Liver (tissue), 7 donors: ENCODE measurements at regions not wholly inside any gene's neighbourhood (a gene's known extent, or its start where the extent isn't known, plus 50 kb on each side); places are given as distances from the start of the nearest gene placed in this dataset.

ENCODE experiments used
- DNase-seq: peaks from one replicate; pipeline ENCODE4 v3.0.0-alpha.2; 2017; ENCODE audit warnings: low spot score
- H3K27ac ChIP-seq, 2 donors: one replicate each; pipeline ENCODE4 v1.7.0; 2013; ENCODE audit warnings: inconsistent platforms in 2 of 2, low read length in 2 of 2, control low read depth in 1 of 2, low read depth in 1 of 2, mild to moderate bottlenecking in 1 of 2
- H3K27me3 ChIP-seq, 4 donors: one replicate each; pipeline versions ENCODE4 v1.6.1 to v1.7.0; 2013; ENCODE audit warnings: low read length in 3 of 4, inconsistent platforms in 1 of 4, mild to moderate bottlenecking in 1 of 4, moderate library complexity in 1 of 4; ENCODE audit not compliant: control insufficient read depth in 4 of 4, insufficient read depth in 4 of 4
- H3K36me3 ChIP-seq, 4 donors: one replicate each; pipeline versions ENCODE4 v1.6.1 to v1.7.0; 2013; ENCODE audit warnings: low read length in 3 of 4, mild to moderate bottlenecking in 3 of 4, low read depth in 1 of 4, moderate library complexity in 1 of 4; ENCODE audit not compliant: control insufficient read depth in 4 of 4, insufficient read depth in 3 of 4
- H3K4me1 ChIP-seq, 4 donors: one replicate each; pipeline versions ENCODE4 v1.6.1 to v1.7.0; 2013; ENCODE audit warnings: low read length in 3 of 4, mild to moderate bottlenecking in 3 of 4, moderate library complexity in 1 of 4; ENCODE audit not compliant: control insufficient read depth in 4 of 4, insufficient read depth in 4 of 4
- H3K4me3 ChIP-seq, 3 donors: one replicate each; pipeline versions ENCODE4 v1.6.1 to v1.7.0; 2013; ENCODE audit warnings: low read length in 3 of 3, control low read depth in 1 of 3, low read depth in 1 of 3, mild to moderate bottlenecking in 1 of 3
- H3K9ac ChIP-seq, 2 donors: one replicate each; pipeline ENCODE4 v1.7.0; 2013; ENCODE audit warnings: low read length in 2 of 2, mild to moderate bottlenecking in 2 of 2, moderate library complexity in 2 of 2, control low read depth in 1 of 2, low read depth in 1 of 2
- H3K9me3 ChIP-seq, 4 donors: one replicate each; pipeline versions ENCODE4 v1.6.1 to v1.7.0; 2013; ENCODE audit warnings: low read length in 3 of 4; ENCODE audit not compliant: control insufficient read depth in 4 of 4
- EGR1 ChIP-seq, 2 donors: IDR thresholded peaks; 2 replicates each; pipeline ENCODE4 v1.6.1; 2016 to 2018; ENCODE audit warnings: antibody characterized with exemption in 2 of 2, low read depth in 2 of 2
- FOXA1 ChIP-seq: IDR thresholded peaks from 2 replicates; pipeline ENCODE4 v1.6.1; 2016; ENCODE audit warnings: antibody characterized with exemption
- GABPA ChIP-seq, 2 donors: IDR thresholded peaks in 1 of 2; conservative IDR thresholded peaks in 1 of 2; 2 replicates each; pipeline ENCODE4 v1.6.1; 2016; ENCODE audit warnings: antibody characterized with exemption in 2 of 2, mild to moderate bottlenecking in 1 of 2, moderate library complexity in 1 of 2
- HNF4A ChIP-seq, 2 donors: conservative IDR thresholded peaks; 2 replicates each; pipeline ENCODE4 v1.6.1; 2016; ENCODE audit warnings: antibody characterized with exemption in 2 of 2, mild to moderate bottlenecking in 2 of 2
- HNF4G ChIP-seq: IDR thresholded peaks from 2 replicates; pipeline ENCODE4 v1.6.1; 2016; ENCODE audit warnings: antibody characterized with exemption
- JUND ChIP-seq, 2 donors: IDR thresholded peaks; 2 replicates each; pipeline ENCODE4 v1.6.1; 2016; ENCODE audit warnings: antibody characterized with exemption in 2 of 2
- NR2F2 ChIP-seq: IDR thresholded peaks from 2 replicates; pipeline ENCODE4 v1.6.1; 2016; ENCODE audit warnings: antibody characterized with exemption
- RAD21 ChIP-seq, 2 donors: IDR thresholded peaks; 2 replicates each; pipeline ENCODE4 v1.6.1; 2016; ENCODE audit warnings: antibody characterized with exemption in 2 of 2, mild to moderate bottlenecking in 2 of 2
- SP1 ChIP-seq: IDR thresholded peaks from 2 replicates; pipeline ENCODE4 v1.6.1; 2018; ENCODE audit warnings: antibody characterized with exemption, mild to moderate bottlenecking
- ZBTB33 ChIP-seq: IDR thresholded peaks from 2 replicates; pipeline ENCODE4 v1.6.1; 2016; ENCODE audit warnings: antibody characterized with exemption
- WGBS: extraction: QIAGEN DNeasy Blood & Tissue Kit; methylation state at CpG from one replicate; pipeline ENCODE4 v1.1.7; 2013; 5-methylcytosine and 5-hydroxymethylcytosine counted together
- TF ChIP-seq, protein P1 (sequence below): IDR thresholded peaks from 2 replicates; pipeline ENCODE4 v1.6.1; 2016; ENCODE audit warnings: antibody characterized with exemption, mild to moderate bottlenecking
- donor health status: healthy.
- donor health status: healthy.
- donor health status: healthy.
- donor health status: healthy.

- Histone ChIP-seq H3K27ac (no peak overlapping the region), H3K9me3 (no peaks in the 10 kb centered on the region), H3K9ac (no peak overlapping the region), H3K4me1 (no peaks in the 10 kb centered on the region), H3K4me3 (no peak overlapping the region), H3K27me3 (no peaks in the 10 kb centered on the region), H3K36me3 (no peaks in the 10 kb centered on the region)
- peak; percentile 21 to 37 for TF ChIP-seq JUND (IDR thresholded peaks at IDR 0.05)
- no peak for TF ChIP-seq HNF4A (conservative IDR thresholded peaks at IDR 0.05)
- DNase-seq = no peak
- WGBS = 63% methylated on average over 4 of the region's 4 CpGs
These were observed 134.1 kb downstream of the LACC1 start for GRCh38 chr13:44013758-44014291.

DNA sequence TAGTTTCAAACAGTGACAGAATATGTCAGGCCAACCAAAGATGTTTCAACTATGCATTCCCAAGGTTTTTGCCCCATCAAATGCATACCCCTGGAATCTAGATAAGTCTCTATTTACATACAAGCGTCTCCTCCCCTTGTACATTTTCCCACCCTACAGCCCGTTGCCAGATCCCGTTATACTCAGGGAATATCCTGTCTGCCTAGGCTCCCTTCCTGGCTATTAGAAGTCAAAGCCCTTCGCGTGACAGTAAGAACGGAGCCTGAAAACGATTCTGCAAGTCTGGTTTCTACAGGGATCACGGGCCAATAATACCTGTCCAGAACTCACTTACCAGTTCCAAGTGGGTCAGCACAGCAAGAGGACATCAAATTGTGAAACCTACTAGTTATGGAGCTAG is 134.8 kb downstream of the LACC1 start:
- WGBS = 76% methylated on average over 8 of the region's 8 CpGs
- no peaks in the 10 kb centered on the region for H3K4me1 ChIP-seq
- H3K27ac ChIP-seq = no peak overlapping the region
- no peak overlapping the region for H3K4me3 ChIP-seq
- H3K36me3 ChIP-seq = no peaks in the 10 kb centered on the region
- no peak for DNase-seq
- no peaks in the 10 kb centered on the region for H3K27me3 ChIP-seq
- H3K9ac ChIP-seq = no peak overlapping the region
- TF ChIP-seq NR2F2 = no peak
- no peak for TF ChIP-seq GABPA (IDR thresholded peaks at IDR 0.05 in 1 of 2, conservative IDR thresholded peaks at IDR 0.05 in 1 of 2)
- no peak for TF ChIP-seq ZBTB33
- TF ChIP-seq HNF4A (conservative IDR thresholded peaks at IDR 0.05) = no peak
- TF ChIP-seq SP1 = no peak
- no peak for TF ChIP-seq HNF4G
- TF ChIP-seq RAD21 (IDR thresholded peaks at IDR 0.05) = no peak
- H3K9me3 ChIP-seq = no peaks in the 10 kb centered on the region

DNA sequence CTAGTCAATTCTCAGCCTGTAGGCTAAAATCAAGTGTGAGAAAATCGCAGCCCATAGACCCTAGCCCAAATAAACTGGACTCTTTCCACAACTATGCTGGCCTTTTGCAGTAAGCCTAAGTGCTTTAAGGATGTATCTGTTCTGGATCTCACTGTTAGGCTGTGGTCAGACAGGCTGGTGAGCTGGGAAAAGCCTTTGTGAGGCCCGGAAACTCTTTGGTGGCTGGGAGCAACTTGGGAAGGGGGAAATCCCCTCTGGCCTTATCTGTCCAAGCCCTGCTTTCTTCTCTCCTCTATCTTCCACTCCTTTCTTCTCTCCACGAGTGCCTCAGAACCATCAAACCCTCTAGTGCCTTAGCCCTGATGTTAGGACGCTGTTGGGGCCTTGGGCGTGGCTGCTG is 135.4 kb downstream of the LACC1 start:
- no peak for DNase-seq
- Histone ChIP-seq H3K36me3 (no peaks in the 10 kb centered on the region), H3K27me3 (no peaks in the 10 kb centered on the region), H3K4me3 (no peak overlapping the region), H3K4me1 (no peaks in the 10 kb centered on the region), H3K9ac (no peak overlapping the region), H3K27ac (no peak overlapping the region), H3K9me3 (no peaks in the 10 kb centered on the region)
- TF ChIP-seq ZBTB33 (no peak), JUND (IDR thresholded peaks at IDR 0.05) (no peak), SP1 (no peak), EGR1 (IDR thresholded peaks at IDR 0.05; ENCODE audit: low read depth in 2 of 2) (no peak), FOXA1 (no peak)
- TF ChIP-seq, protein P1, sequence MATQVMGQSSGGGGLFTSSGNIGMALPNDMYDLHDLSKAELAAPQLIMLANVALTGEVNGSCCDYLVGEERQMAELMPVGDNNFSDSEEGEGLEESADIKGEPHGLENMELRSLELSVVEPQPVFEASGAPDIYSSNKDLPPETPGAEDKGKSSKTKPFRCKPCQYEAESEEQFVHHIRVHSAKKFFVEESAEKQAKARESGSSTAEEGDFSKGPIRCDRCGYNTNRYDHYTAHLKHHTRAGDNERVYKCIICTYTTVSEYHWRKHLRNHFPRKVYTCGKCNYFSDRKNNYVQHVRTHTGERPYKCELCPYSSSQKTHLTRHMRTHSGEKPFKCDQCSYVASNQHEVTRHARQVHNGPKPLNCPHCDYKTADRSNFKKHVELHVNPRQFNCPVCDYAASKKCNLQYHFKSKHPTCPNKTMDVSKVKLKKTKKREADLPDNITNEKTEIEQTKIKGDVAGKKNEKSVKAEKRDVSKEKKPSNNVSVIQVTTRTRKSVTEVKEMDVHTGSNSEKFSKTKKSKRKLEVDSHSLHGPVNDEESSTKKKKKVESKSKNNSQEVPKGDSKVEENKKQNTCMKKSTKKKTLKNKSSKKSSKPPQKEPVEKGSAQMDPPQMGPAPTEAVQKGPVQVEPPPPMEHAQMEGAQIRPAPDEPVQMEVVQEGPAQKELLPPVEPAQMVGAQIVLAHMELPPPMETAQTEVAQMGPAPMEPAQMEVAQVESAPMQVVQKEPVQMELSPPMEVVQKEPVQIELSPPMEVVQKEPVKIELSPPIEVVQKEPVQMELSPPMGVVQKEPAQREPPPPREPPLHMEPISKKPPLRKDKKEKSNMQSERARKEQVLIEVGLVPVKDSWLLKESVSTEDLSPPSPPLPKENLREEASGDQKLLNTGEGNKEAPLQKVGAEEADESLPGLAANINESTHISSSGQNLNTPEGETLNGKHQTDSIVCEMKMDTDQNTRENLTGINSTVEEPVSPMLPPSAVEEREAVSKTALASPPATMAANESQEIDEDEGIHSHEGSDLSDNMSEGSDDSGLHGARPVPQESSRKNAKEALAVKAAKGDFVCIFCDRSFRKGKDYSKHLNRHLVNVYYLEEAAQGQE = no peak
- whole genome bisulfite sequencing = 94% methylated on average over 5 of the region's 5 CpGs
